Breast epithelium (tissue), 4 donors: ENCODE measurements at regions not wholly inside any gene's neighbourhood (a gene's known extent, or its start where the extent isn't known, plus 50 kb on each side); places are given as distances from the start of the nearest gene placed in this dataset.

Source experiments
- DNase-seq, 2 donors: peaks; one replicate each; pipeline ENCODE4 v3.0.0-alpha.2; 2019; ENCODE audit warnings: low spot score in 2 of 2
- H3K27ac ChIP-seq, 2 donors: fragments of 200-600 bp; sonication (generic) in 1 of 2; one replicate each; pipeline ENCODE4 v1.5.1; 2016 to 2019; ENCODE audit warnings: mild to moderate bottlenecking in 1 of 2
- H3K27me3 ChIP-seq, 2 donors: fragments of 200-600 bp; sonication (generic) in 1 of 2; one replicate each; pipeline versions ENCODE4 v1.5.1 to v1.6.0; 2017 to 2019; ENCODE audit warnings: control low read depth in 1 of 2, mild to moderate bottlenecking in 1 of 2
- H3K36me3 ChIP-seq: fragments of 200-600 bp; one replicate; pipeline ENCODE4 v1.5.1; 2019
- H3K4me1 ChIP-seq, 2 donors: fragments of 200-600 bp; sonication (generic); one replicate each; pipeline ENCODE4 v1.5.1; 2016 to 2019; ENCODE audit warnings: control low read depth in 1 of 2
- H3K4me3 ChIP-seq, 3 donors: fragments of 200-600 bp; sonication (generic); 1 replicate in 2 of 3; 2 replicates in 1 of 3; pipeline ENCODE4 v1.5.1; 2016 to 2019; ENCODE audit warnings: mild to moderate bottlenecking in 3 of 3, moderate library complexity in 2 of 3
- H3K9me3 ChIP-seq, 2 donors: fragments of 200-600 bp; sonication (generic) in 1 of 2; one replicate each; pipeline ENCODE4 v1.5.1; 2016 to 2019; ENCODE audit warnings: control low read depth in 1 of 2
- CTCF ChIP-seq, 3 donors: fragments of 450-650 bp; IDR thresholded peaks; one replicate each; pipeline ENCODE4 v1.5.1; 2016 to 2017; ENCODE audit warnings: antibody characterized with exemption in 3 of 3, mild to moderate bottlenecking in 3 of 3, moderate library complexity in 3 of 3
- POLR2A ChIP-seq: fragments of 450-650 bp; IDR thresholded peaks from one replicate; pipeline ENCODE4 v1.6.1; 2016; ENCODE audit warnings: antibody characterized with exemption, mild to moderate bottlenecking, moderate library complexity
- POLR2AphosphoS5 ChIP-seq, 3 donors: sonication (generic); formaldehyde crosslinking; IDR thresholded peaks; one replicate each; pipeline ENCODE4 v1.6.1; 2017; ENCODE audit warnings: antibody characterized with exemption in 3 of 3
- intact Hi-C: fragments of 100-400 bp; cut with DNase I; formaldehyde crosslinking; loops from one replicate; pipeline ENCODE4 v1.15.1; 2023; ENCODE audit warnings: low total_unique reads

- Histone ChIP-seq H3K4me1 (no peaks in the 10 kb centered on the region), H3K9me3 (no peaks in the 10 kb centered on the region), H3K27me3 (no peaks in the 10 kb centered on the region), H3K4me3 (no peak overlapping the region), H3K36me3 (no peaks in the 10 kb centered on the region), H3K27ac (no peak overlapping the region)
- intact Hi-C loops = no loop called here
- DNase-seq = no peak
- TF ChIP-seq POLR2AphosphoS5 (IDR thresholded peaks at IDR 0.05) = no peak
- no peak for TF ChIP-seq POLR2A
- TF ChIP-seq CTCF (IDR thresholded peaks at IDR 0.05) = no peak
These were observed 803.3 kb upstream of the FAM98A start for GRCh38 chr2:34402376-34402775.

- H3K4me1 ChIP-seq = no peaks in the 10 kb centered on the region
- no peaks in the 10 kb centered on the region for H3K27me3 ChIP-seq
- H3K27ac ChIP-seq = no peak overlapping the region
- intact Hi-C loops = no loop called here
- H3K4me3 ChIP-seq = no peak overlapping the region
- H3K36me3 ChIP-seq = no peaks in the 10 kb centered on the region
- no peak for DNase-seq
- H3K9me3 ChIP-seq = no peaks in the 10 kb centered on the region
- TF ChIP-seq CTCF (IDR thresholded peaks at IDR 0.05) (no peak), POLR2A (no peak), POLR2AphosphoS5 (IDR thresholded peaks at IDR 0.05) (no peak)
These were observed 802.1 kb upstream of the FAM98A start for GRCh38 chr2:34401186-34401585.

- Histone ChIP-seq H3K4me1 (no peaks in the 10 kb centered on the region), H3K36me3 (no peaks in the 10 kb centered on the region), H3K4me3 (no peak overlapping the region), H3K27me3 (no peaks in the 10 kb centered on the region), H3K9me3 (no peaks in the 10 kb centered on the region), H3K27ac (no peak overlapping the region)
- no peak for DNase-seq
- intact Hi-C loops = no loop called here
- TF ChIP-seq POLR2AphosphoS5 (IDR thresholded peaks at IDR 0.05) (no peak), CTCF (IDR thresholded peaks at IDR 0.05) (no peak), POLR2A (no peak)
These were observed 789.3 kb upstream of the FAM98A start for GRCh38 chr2:34388446-34388845.

- no peaks in the 10 kb centered on the region for H3K4me1 ChIP-seq
- H3K27me3 ChIP-seq = no peaks in the 10 kb centered on the region
- H3K4me3 ChIP-seq = no peak overlapping the region
- no peaks in the 10 kb centered on the region for H3K36me3 ChIP-seq
- no peaks in the 10 kb centered on the region for H3K9me3 ChIP-seq
- intact Hi-C loops = no loop called here
- DNase-seq = no peak
- H3K27ac ChIP-seq = no peak overlapping the region
- no peak for TF ChIP-seq POLR2AphosphoS5 (IDR thresholded peaks at IDR 0.05)
- TF ChIP-seq POLR2A = no peak
- TF ChIP-seq CTCF (IDR thresholded peaks at IDR 0.05) = no peak
These were observed 788.4 kb upstream of the FAM98A start for GRCh38 chr2:34387536-34387935.

- H3K27ac ChIP-seq = no peak overlapping the region
- H3K9me3 ChIP-seq = no peaks in the 10 kb centered on the region
- no peak for TF ChIP-seq POLR2AphosphoS5 (IDR thresholded peaks at IDR 0.05)
- TF ChIP-seq CTCF (IDR thresholded peaks at IDR 0.05) = no peak
- no peak for TF ChIP-seq POLR2A
- intact Hi-C loops = no loop called here
- no peak for DNase-seq
- no peaks in the 10 kb centered on the region for H3K27me3 ChIP-seq
- no peaks in the 10 kb centered on the region for H3K4me1 ChIP-seq
- no peaks in the 10 kb centered on the region for H3K36me3 ChIP-seq
- no peak overlapping the region for H3K4me3 ChIP-seq
These were observed 780.5 kb upstream of the FAM98A start for GRCh38 chr2:34379586-34379985.
